Upper lobe of left lung (tissue), 4 donors: ENCODE measurements at regions not wholly inside any gene's neighbourhood (a gene's known extent, or its start where the extent isn't known, plus 50 kb on each side); places are given as distances from the start of the nearest gene placed in this dataset.

Experiments
- CTCF ChIP-seq, 6 experiments: fragments of 450-650 bp in 4 of 6; fragments of 200-600 bp in 2 of 6; sonication (generic) in 2 of 6; IDR thresholded peaks; one replicate each; pipeline ENCODE4 v1.5.1; 2016 to 2019; ENCODE audit warnings: antibody characterized with exemption in 6 of 6
- EP300 ChIP-seq, 4 donors: sonication (generic); formaldehyde crosslinking; IDR thresholded peaks; one replicate each; pipeline ENCODE4 v1.5.1; 2017; ENCODE audit warnings: antibody characterized with exemption in 4 of 4, control low read depth in 2 of 4
- POLR2A ChIP-seq, 4 donors: fragments of 450-650 bp; IDR thresholded peaks; one replicate each; pipeline ENCODE4 v1.5.1; 2016 to 2017; ENCODE audit warnings: antibody characterized with exemption in 4 of 4, mild to moderate bottlenecking in 2 of 4
- POLR2AphosphoS5 ChIP-seq, 2 donors: sonication (generic); formaldehyde crosslinking; IDR thresholded peaks; one replicate each; pipeline ENCODE4 v1.5.1; 2017; ENCODE audit warnings: antibody characterized with exemption in 2 of 2

GRCh38 chr4:187183346-187183745 is 459.7 kb upstream of the FAT1 start:
- TF ChIP-seq POLR2A (IDR thresholded peaks at IDR 0.05) (no peak), EP300 (IDR thresholded peaks at IDR 0.05) (no peak), CTCF (IDR thresholded peaks at IDR 0.05) (no peak), POLR2AphosphoS5 (IDR thresholded peaks at IDR 0.05) (no peak)
